ENCODE measurements at regions not wholly inside any gene's neighbourhood (a gene's known extent, or its start where the extent isn't known, plus 50 kb on each side); places are given as distances from the start of the nearest gene placed in this dataset.

DNA sequence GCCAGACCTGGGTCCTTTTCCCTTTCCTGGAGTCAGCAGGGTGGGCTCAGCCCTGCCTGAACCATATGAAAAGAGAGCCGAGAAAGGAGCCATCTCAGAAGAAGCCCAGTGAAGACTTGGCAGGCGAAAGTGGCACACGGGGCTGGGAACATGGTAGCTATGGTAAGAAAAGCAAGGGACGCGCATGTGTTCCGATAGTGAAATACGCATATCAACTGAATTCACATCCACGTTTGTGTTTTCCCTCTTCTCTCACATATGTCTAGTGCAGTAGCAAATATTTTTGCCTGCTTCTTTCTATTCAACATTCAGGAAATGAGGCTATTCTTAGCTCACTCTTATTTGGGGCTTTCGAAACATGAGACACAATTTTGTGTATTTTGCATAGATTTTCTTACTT, 54.1 kb upstream of the PEG3 start:
- H3K4me3 ChIP-seq: no peak overlapping the region
- H3K36me3 ChIP-seq: no peaks in the 10 kb centered on the region
- H3K27ac ChIP-seq: no peak overlapping the region
- peaks cover 0 to 9% (median 0%) of the 10 kb centered on the region in 4 donors for H3K9me3 ChIP-seq
- no peak for DNase-seq
- intact Hi-C loops (cut with DNase I): no loop called here
- no peaks in the 10 kb centered on the region for H3K4me1 ChIP-seq
- TF ChIP-seq, protein P1, sequence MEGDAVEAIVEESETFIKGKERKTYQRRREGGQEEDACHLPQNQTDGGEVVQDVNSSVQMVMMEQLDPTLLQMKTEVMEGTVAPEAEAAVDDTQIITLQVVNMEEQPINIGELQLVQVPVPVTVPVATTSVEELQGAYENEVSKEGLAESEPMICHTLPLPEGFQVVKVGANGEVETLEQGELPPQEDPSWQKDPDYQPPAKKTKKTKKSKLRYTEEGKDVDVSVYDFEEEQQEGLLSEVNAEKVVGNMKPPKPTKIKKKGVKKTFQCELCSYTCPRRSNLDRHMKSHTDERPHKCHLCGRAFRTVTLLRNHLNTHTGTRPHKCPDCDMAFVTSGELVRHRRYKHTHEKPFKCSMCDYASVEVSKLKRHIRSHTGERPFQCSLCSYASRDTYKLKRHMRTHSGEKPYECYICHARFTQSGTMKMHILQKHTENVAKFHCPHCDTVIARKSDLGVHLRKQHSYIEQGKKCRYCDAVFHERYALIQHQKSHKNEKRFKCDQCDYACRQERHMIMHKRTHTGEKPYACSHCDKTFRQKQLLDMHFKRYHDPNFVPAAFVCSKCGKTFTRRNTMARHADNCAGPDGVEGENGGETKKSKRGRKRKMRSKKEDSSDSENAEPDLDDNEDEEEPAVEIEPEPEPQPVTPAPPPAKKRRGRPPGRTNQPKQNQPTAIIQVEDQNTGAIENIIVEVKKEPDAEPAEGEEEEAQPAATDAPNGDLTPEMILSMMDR (IDR thresholded peaks at IDR 0.05): no peak
- TF ChIP-seq POLR2A (IDR thresholded peaks at IDR 0.05): no peak
- no peak for TF ChIP-seq POLR2AphosphoS5 (IDR thresholded peaks at IDR 0.05)
- TF ChIP-seq EP300 (IDR thresholded peaks at IDR 0.05): no peak
- H3K27me3 ChIP-seq: peaks cover 0 to 4% (median 0%) of the 10 kb centered on the region in 3 donors
- WGBS, 2 donors: 89% methylated on average over 9 of the region's 9 CpGs

DNA sequence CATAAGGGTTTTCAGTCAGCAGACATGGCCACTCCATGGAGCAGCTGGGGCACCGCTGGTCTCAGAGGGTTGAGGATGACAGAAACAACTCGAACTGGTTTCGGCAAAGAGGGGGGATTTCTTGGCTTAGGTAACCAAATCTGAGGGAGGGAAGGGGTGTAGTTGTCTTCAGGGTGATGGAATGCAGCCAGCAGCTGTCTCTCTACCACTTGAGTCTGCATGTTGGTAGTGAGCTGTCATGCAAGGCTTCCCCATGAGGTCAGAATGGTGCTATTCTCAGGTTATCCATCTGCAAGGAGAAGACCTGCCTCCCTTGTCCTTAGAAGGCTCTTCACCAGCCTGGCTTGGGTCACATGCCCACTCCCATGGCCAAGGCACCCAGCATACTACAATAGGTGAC, 55.6 kb upstream of the PEG3 start:
- no peaks in the 10 kb centered on the region for H3K4me1 ChIP-seq
- peaks cover 0 to 4% (median 0%) of the 10 kb centered on the region in 3 donors for H3K27me3 ChIP-seq
- DNase-seq: no peak
- H3K9me3 ChIP-seq: peaks cover 0 to 14% (median 0%) of the 10 kb centered on the region in 4 donors
- intact Hi-C loops (cut with DNase I): no loop called here
- TF ChIP-seq, protein P1 (IDR thresholded peaks at IDR 0.05): no peak
- WGBS, 2 donors: 84 to 94% methylated on average over 3 of the region's 3 CpGs
- no peaks in the 10 kb centered on the region for H3K36me3 ChIP-seq
- H3K4me3 ChIP-seq: no peak overlapping the region
- no peak overlapping the region for H3K27ac ChIP-seq

DNA sequence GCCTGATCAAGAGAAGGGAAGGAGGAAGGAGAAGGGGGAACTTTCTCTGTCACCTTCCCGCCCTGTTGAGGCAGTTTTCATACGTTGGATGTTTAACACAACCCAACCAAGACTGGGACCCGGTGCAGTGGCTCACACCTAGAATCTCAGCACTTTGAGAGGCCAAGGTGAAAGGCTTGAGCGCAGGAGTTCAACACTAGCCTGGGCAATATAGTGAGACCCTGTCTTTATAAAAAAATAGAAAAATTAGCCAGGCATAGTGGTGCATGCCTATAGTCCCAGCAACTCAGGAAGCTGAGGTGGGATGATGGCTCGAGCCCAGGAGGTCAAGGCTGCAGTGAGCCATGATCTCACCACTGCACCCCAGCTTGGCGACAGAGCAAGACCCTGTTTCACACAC, 59.4 kb upstream of the PEG3 start:
- intact Hi-C loops (cut with DNase I): no loop called here
- 83 to 85% methylated on average over 6 of the region's 6 CpGs for WGBS, 2 donors
- DNase-seq: no peak
- Histone ChIP-seq H3K27me3 (no peaks in the 10 kb centered on the region), H3K9me3 (peaks cover 0 to 12% (median 0%) of the 10 kb centered on the region in 4 donors), H3K4me3 (no peak overlapping the region), H3K36me3 (no peaks in the 10 kb centered on the region), H3K27ac (no peak overlapping the region), H3K4me1 (no peaks in the 10 kb centered on the region)
- TF ChIP-seq EP300 (IDR thresholded peaks at IDR 0.05): no peak
- TF ChIP-seq POLR2AphosphoS5 (IDR thresholded peaks at IDR 0.05): no peak
- TF ChIP-seq, protein P1 (IDR thresholded peaks at IDR 0.05): no peak
- TF ChIP-seq POLR2A (IDR thresholded peaks at IDR 0.05): no peak

DNA sequence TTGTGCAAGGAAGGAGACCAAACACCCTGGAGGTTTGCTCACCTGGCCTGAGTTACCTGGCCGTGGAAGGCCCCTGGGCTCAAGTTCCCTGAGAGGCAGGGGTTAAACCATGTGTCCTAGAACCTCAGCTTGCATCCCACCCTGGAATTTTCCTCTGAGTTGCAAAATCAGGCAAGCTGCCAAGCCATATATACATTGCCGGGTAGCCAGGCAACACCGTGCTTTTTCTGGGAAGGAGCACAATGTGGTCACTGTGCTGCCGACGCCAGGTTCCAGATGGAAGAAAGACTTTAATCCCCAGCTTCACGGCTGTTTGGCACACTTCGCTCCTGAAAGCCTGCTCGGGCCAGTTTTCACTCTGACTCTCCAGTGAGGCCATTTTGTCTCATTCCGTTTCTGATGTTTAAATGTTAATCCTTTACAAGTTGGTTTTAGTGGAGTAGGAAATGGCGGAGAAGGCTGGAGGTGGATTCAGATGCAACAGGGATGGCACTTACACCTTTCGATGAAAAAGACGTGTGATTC, 60.1 kb upstream of the PEG3 start:
- no peak overlapping the region for H3K4me3 ChIP-seq
- intact Hi-C loops (cut with DNase I): no loop called here
- H3K27me3 ChIP-seq: no peaks in the 10 kb centered on the region
- H3K4me1 ChIP-seq: no peaks in the 10 kb centered on the region
- H3K9me3 ChIP-seq: peaks cover 0 to 12% (median 0%) of the 10 kb centered on the region in 4 donors
- DNase-seq: no peak
- 73 to 76% methylated on average over 12 of the region's 12 CpGs for WGBS, 2 donors
- no peaks in the 10 kb centered on the region for H3K36me3 ChIP-seq
- no peak overlapping the region for H3K27ac ChIP-seq
- no peak for TF ChIP-seq POLR2AphosphoS5 (IDR thresholded peaks at IDR 0.05)
- no peak for TF ChIP-seq EP300 (IDR thresholded peaks at IDR 0.05)
- TF ChIP-seq, protein P1 (IDR thresholded peaks at IDR 0.05): no peak
- TF ChIP-seq POLR2A (IDR thresholded peaks at IDR 0.05): no peak

DNA sequence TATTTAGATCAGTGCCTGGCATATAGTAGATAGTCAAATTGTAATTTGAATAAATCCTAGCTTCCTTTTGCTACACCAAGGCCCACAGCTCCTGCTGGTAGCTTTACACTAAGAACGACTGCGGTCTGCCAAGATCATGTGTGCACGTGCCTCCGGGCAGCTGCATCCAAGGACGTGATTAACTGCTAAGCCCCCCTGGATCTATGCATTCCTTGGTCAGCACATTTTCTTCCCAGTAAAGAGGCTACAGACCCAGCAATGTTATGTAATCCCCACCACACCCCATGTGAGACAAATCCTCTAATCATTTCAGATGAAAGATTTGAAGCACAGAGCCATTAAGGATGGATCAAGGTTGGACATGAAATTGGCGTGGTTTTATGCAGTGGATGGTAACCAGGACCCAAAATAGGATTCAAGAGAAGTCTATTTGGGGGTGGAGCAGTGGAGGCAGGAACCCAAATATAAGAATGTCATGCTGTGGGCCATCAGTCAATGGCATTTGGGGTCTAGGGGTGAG, 65.2 kb upstream of the PEG3 start:
- Histone ChIP-seq H3K9me3 (peaks cover 0 to 14% (median 0%) of the 10 kb centered on the region in 4 donors), H3K4me3 (no peak overlapping the region), H3K27ac (no peak overlapping the region), H3K4me1 (no peaks in the 10 kb centered on the region), H3K27me3 (no peaks in the 10 kb centered on the region), H3K36me3 (no peaks in the 10 kb centered on the region)
- TF ChIP-seq EP300 (IDR thresholded peaks at IDR 0.05) (no peak), POLR2AphosphoS5 (IDR thresholded peaks at IDR 0.05) (no peak), POLR2A (IDR thresholded peaks at IDR 0.05) (no peak)
- TF ChIP-seq, protein P1 (IDR thresholded peaks at IDR 0.05): no peak
- intact Hi-C loops (cut with DNase I): no loop called here
- 73 to 74% methylated on average over 6 of the region's 6 CpGs for WGBS, 2 donors
- no peak for DNase-seq
